H1 (cell line): ENCODE measurements at regions not wholly inside any gene's neighbourhood (a gene's known extent, or its start where the extent isn't known, plus 50 kb on each side); places are given as distances from the start of the nearest gene placed in this dataset.

ENCODE experiments used
- CTCF ChIA-PET: fragments of 300-600 bp; sonication (Branson Sonifier 250); formaldehyde crosslinking; loops from one replicate; lab custom pipeline; 2021; ENCODE audit not compliant: partially characterized antibody; lab: Charles Lee
- POLR2A ChIA-PET: fragments of 300-600 bp; sonication (Branson Sonifier 250); formaldehyde crosslinking; loops from one replicate; lab custom pipeline; 2021; ENCODE audit warnings: inconsistent platforms; ENCODE audit not compliant: partially characterized antibody; lab: Charles Lee
- DNase-seq, 2 experiments: peaks; one replicate each; pipeline versions ENCODE4 v3.0.0 to v3.0.0-alpha.2; 2010 to 2022; ENCODE audit warnings: low spot score in 2 of 2, low read depth in 1 of 2, mixed read lengths in 1 of 2
- FAIRE-seq: peaks from 2 replicates; lab custom pipeline; 2011; peaks lifted over from hg19 to GRCh38; lab: Jason Lieb, UNC
- H2AFZ ChIP-seq: 2 replicates; pipeline ENCODE4 v1.8.1; 2012; ENCODE audit warnings: low read length, inconsistent platforms
- H2AK5ac ChIP-seq: 2 replicates; pipeline ENCODE4 v1.6.1; 2013; ENCODE audit warnings: low read depth, low read length
- H2BK120ac ChIP-seq: replicated peaks from 2 replicates; pipeline ENCODE3; 2013; ENCODE audit warnings: low read depth, low read length, inconsistent platforms
- H2BK12ac ChIP-seq: 2 replicates; pipeline ENCODE4 v1.6.1; 2013; ENCODE audit warnings: low read depth, low read length
- H2BK15ac ChIP-seq: 2 replicates; pipeline ENCODE4 v1.6.1; 2013; ENCODE audit warnings: low read length
- H2BK20ac ChIP-seq: 2 replicates; pipeline ENCODE4 v1.6.1; 2013; ENCODE audit warnings: low read length
- H2BK5ac ChIP-seq: 2 replicates; pipeline ENCODE4 v1.6.1; 2013; ENCODE audit warnings: low read depth, low read length
- H3K14ac ChIP-seq: 2 replicates; pipeline ENCODE4 v1.6.1; 2013; ENCODE audit warnings: inconsistent platforms; ENCODE audit not compliant: insufficient read length
- H3K18ac ChIP-seq: 2 replicates; pipeline ENCODE4 v1.6.1; 2013; ENCODE audit warnings: low read length; ENCODE audit errors: extremely low read depth
- H3K23ac ChIP-seq: 2 replicates; pipeline ENCODE4 v1.6.1; 2013; ENCODE audit warnings: inconsistent platforms; ENCODE audit not compliant: insufficient read length
- H3K23me2 ChIP-seq: 2 replicates; pipeline ENCODE4 v1.6.1; 2013; ENCODE audit warnings: low read depth, low read length
- H3K27ac ChIP-seq: 2 replicates; pipeline ENCODE4 v1.6.1; 2011; ENCODE audit warnings: low read depth, low read length, inconsistent platforms
- H3K27me3 ChIP-seq, 4 experiments: replicated peaks in 1 of 4; 1 replicate in 1 of 4; 2 replicates in 3 of 4; pipeline versions ENCODE4 v1.6.1 to v1.8.1; 2011 to 2013; ENCODE audit warnings: low read length in 3 of 4, mild to moderate bottlenecking in 3 of 4, inconsistent platforms in 2 of 4, mixed read lengths in 2 of 4, moderate library complexity in 1 of 4; ENCODE audit not compliant: control insufficient read depth in 3 of 4, insufficient read depth in 3 of 4; ENCODE audit errors: extremely low read depth in 1 of 4
- H3K36me3 ChIP-seq, 4 experiments: 2 replicates each; pipeline versions ENCODE4 v1.6.1 to v1.8.1; 2011 to 2013; ENCODE audit warnings: mild to moderate bottlenecking in 4 of 4, low read length in 3 of 4, moderate library complexity in 2 of 4, control low read depth in 1 of 4, inconsistent platforms in 1 of 4; ENCODE audit not compliant: insufficient read depth in 4 of 4, control insufficient read depth in 2 of 4
- H3K4ac ChIP-seq: replicated peaks from 2 replicates; pipeline ENCODE3; 2013; ENCODE audit warnings: low read length, low read depth, mixed read lengths, inconsistent platforms; ENCODE audit not compliant: insufficient read length
- H3K4me1 ChIP-seq, 4 experiments: replicated peaks in 1 of 4; 1 replicate in 1 of 4; 2 replicates in 3 of 4; pipeline versions ENCODE4 v1.6.1 to v1.8.1; 2011 to 2013; ENCODE audit warnings: low read length in 3 of 4, inconsistent platforms in 2 of 4, mixed read lengths in 1 of 4; ENCODE audit not compliant: insufficient read depth in 4 of 4, control insufficient read depth in 3 of 4
- H3K4me2 ChIP-seq, 2 experiments: 2 replicates each; pipeline versions ENCODE4 v1.6.1 to v1.8.1; 2011 to 2013; ENCODE audit warnings: low read depth in 2 of 2, low read length in 2 of 2, control low read depth in 1 of 2, inconsistent platforms in 1 of 2, mild to moderate bottlenecking in 1 of 2; ENCODE audit not compliant: insufficient read depth in 1 of 2
- H3K4me3 ChIP-seq, 4 experiments: fragments of 200-600, 300-600 bp in 1 of 4; sonication (generic), shearing (Covaris generic), sonication (Bioruptor Twin) in 1 of 4; 2 replicates each; pipeline versions ENCODE4 v1.5.1 to v1.8.1; 2011 to 2016; ENCODE audit warnings: low read length in 4 of 4, low read depth in 3 of 4, control low read depth in 2 of 4, inconsistent platforms in 2 of 4, mild to moderate bottlenecking in 2 of 4, mixed read lengths in 1 of 4, moderate library complexity in 1 of 4; ENCODE audit not compliant: insufficient read depth in 2 of 4; ENCODE audit errors: extremely low read depth in 1 of 4
- H3K56ac ChIP-seq: replicated peaks from 2 replicates; pipeline ENCODE3; 2013; ENCODE audit warnings: low read depth, mild to moderate bottlenecking, mixed read lengths, low read length, inconsistent platforms; ENCODE audit not compliant: insufficient read length
- H3K79me1 ChIP-seq: 2 replicates; pipeline ENCODE4 v1.6.1; 2013; ENCODE audit warnings: low read depth, low read length, control low read depth
- H3K79me2 ChIP-seq, 2 experiments: 2 replicates each; pipeline versions ENCODE4 v1.6.1 to v1.8.1; 2012 to 2013; ENCODE audit warnings: low read length in 2 of 2, mild to moderate bottlenecking in 2 of 2, inconsistent platforms in 1 of 2; ENCODE audit not compliant: insufficient read depth in 2 of 2, control insufficient read depth in 1 of 2
- H3K9ac ChIP-seq, 4 experiments: replicated peaks in 1 of 4; 1 replicate in 1 of 4; 2 replicates in 3 of 4; pipeline versions ENCODE4 v1.6.1 to v1.8.1; 2011 to 2013; ENCODE audit warnings: low read depth in 3 of 4, low read length in 3 of 4, control low read depth in 2 of 4, mild to moderate bottlenecking in 2 of 4, moderate library complexity in 2 of 4, inconsistent platforms in 1 of 4; ENCODE audit errors: extremely low read depth in 1 of 4
- H3K9me3 ChIP-seq, 2 experiments: 2 replicates each; pipeline versions ENCODE4 v1.6.1 to v1.8.1; 2012 to 2013; ENCODE audit warnings: mild to moderate bottlenecking in 2 of 2, moderate library complexity in 2 of 2, control low read depth in 1 of 2, inconsistent platforms in 1 of 2, low read depth in 1 of 2, low read length in 1 of 2, mixed read lengths in 1 of 2; ENCODE audit not compliant: insufficient read depth in 2 of 2
- H4K20me1 ChIP-seq, 2 experiments: replicated peaks in 1 of 2; 2 replicates each; pipeline versions ENCODE3 to v1.8.1; 2011 to 2013; ENCODE audit warnings: inconsistent platforms in 2 of 2, low read length in 2 of 2, mild to moderate bottlenecking in 1 of 2; ENCODE audit not compliant: insufficient read depth in 2 of 2, control insufficient read depth in 1 of 2
- H4K5ac ChIP-seq: 2 replicates; pipeline ENCODE4 v1.6.1; 2013; ENCODE audit warnings: low read length, low read depth, mixed read lengths, inconsistent platforms; ENCODE audit not compliant: insufficient read length
- H4K8ac ChIP-seq: 2 replicates; pipeline ENCODE4 v1.8.0; 2013; ENCODE audit warnings: mild to moderate bottlenecking, moderate library complexity, low read length, inconsistent platforms; ENCODE audit not compliant: insufficient read depth; ENCODE audit errors: extremely low read depth
- H4K91ac ChIP-seq: replicated peaks from 2 replicates; pipeline ENCODE3; 2013; ENCODE audit warnings: low read length, mixed read lengths, inconsistent platforms; ENCODE audit not compliant: insufficient read length
- CEBPB ChIP-seq: IDR thresholded peaks from 2 replicates; pipeline ENCODE4 v1.6.1; 2012; ENCODE audit warnings: low read depth, low read length
- RXRA ChIP-seq: IDR thresholded peaks from 2 replicates; pipeline ENCODE4 v1.6.1; 2011; ENCODE audit warnings: low read depth, mild to moderate bottlenecking, low read length, moderate library complexity; ENCODE audit not compliant: insufficient read depth
- WGBS, 2 experiments: shearing (Covaris generic) in 1 of 2; methylation state at CpG; one replicate each; pipeline versions ENCODE4 v1.1.6 to v1.1.7; 2013 to 2015; ENCODE audit warnings: low lambda C conversion rate in 2 of 2, mixed read lengths in 2 of 2, inconsistent platforms in 1 of 2, low coverage in 1 of 2, missing lambda C conversion rate in 1 of 2; ENCODE audit not compliant: insufficient replicate concordance in 2 of 2, insufficient coverage in 1 of 2, insufficient read length in 1 of 2; ENCODE audit errors: extremely low coverage in 1 of 2, missing lambda C conversion rate in 1 of 2; 5-methylcytosine and 5-hydroxymethylcytosine counted together

GRCh38 chr6:76940191-76940590 is 523.1 kb downstream of the HTR1B start:
- ChIA-PET CTCF (no interaction called here), POLR2A (no interaction called here)
- TF ChIP-seq CEBPB = peak; percentile 35; the same call in 1 of the 2 replicates
- no peak for TF ChIP-seq RXRA
- no peak for DNase-seq
- H2BK12ac ChIP-seq = no peak overlapping the region
- H3K23me2 ChIP-seq = no peaks in the 10 kb centered on the region
- H2AK5ac ChIP-seq = no peak overlapping the region
- H3K4me2 ChIP-seq = no peak overlapping the region
- no peak overlapping the region for H3K4ac ChIP-seq
- no peak overlapping the region for H4K5ac ChIP-seq
- H4K91ac ChIP-seq = no peak overlapping the region
- no peak overlapping the region for H3K56ac ChIP-seq
- no peaks in the 10 kb centered on the region for H3K4me1 ChIP-seq
- WGBS, 2 experiments = 95% methylated on average over 1 of the region's 1 CpG; no CpG with 5 or more reads in 1 of the 2 experiments
- no peak overlapping the region for H3K18ac ChIP-seq
- H3K79me2 ChIP-seq = no peaks in the 10 kb centered on the region
- no peaks in the 10 kb centered on the region for H3K36me3 ChIP-seq
- H2AFZ ChIP-seq = no peak overlapping the region
- no peaks in the 10 kb centered on the region for H3K27me3 ChIP-seq
- H3K9ac ChIP-seq = no peak overlapping the region
- no peak overlapping the region for H3K14ac ChIP-seq
- H3K79me1 ChIP-seq = no peaks in the 10 kb centered on the region
- no peak for FAIRE-seq
- no peak overlapping the region for H2BK20ac ChIP-seq
- H3K9me3 ChIP-seq = no peaks in the 10 kb centered on the region
- no peak overlapping the region for H3K23ac ChIP-seq
- H4K8ac ChIP-seq = no peak overlapping the region
- no peak overlapping the region for H2BK120ac ChIP-seq
- H4K20me1 ChIP-seq = no peaks in the 10 kb centered on the region
- H3K27ac ChIP-seq = no peak overlapping the region
- H2BK5ac ChIP-seq = no peak overlapping the region
- H2BK15ac ChIP-seq = no peak overlapping the region
- H3K4me3 ChIP-seq = no peak overlapping the region
